ENCODE measurements at regions not wholly inside any gene's neighbourhood (a gene's known extent, or its start where the extent isn't known, plus 50 kb on each side); places are given as distances from the start of the nearest gene placed in this dataset.
"Not testable (repeated sequence)": the region's sequence is repeated elsewhere in the genome, so short reads cannot be mapped to it uniquely, and the experiment has no call there.

DNA sequence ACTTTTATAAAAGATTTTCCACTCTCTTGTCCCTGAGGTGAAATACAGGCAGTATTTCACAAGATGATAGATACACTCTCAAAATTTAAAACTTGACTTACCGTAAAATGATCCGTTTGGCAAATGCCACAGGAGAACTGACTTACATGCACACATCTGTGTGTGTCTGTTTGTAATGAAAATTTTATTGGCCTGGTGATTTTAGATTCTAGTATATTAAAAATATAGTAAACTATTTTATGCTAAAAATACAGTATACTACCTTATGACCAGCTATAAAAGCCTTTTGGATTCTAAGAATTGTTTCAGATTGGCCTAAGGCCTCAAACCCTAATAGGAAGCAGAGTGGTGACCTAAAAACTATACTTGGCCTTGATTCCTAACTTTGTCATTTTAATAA is 362.7 kb downstream of the IPMK start:
- TF ChIP-seq, protein P1, sequence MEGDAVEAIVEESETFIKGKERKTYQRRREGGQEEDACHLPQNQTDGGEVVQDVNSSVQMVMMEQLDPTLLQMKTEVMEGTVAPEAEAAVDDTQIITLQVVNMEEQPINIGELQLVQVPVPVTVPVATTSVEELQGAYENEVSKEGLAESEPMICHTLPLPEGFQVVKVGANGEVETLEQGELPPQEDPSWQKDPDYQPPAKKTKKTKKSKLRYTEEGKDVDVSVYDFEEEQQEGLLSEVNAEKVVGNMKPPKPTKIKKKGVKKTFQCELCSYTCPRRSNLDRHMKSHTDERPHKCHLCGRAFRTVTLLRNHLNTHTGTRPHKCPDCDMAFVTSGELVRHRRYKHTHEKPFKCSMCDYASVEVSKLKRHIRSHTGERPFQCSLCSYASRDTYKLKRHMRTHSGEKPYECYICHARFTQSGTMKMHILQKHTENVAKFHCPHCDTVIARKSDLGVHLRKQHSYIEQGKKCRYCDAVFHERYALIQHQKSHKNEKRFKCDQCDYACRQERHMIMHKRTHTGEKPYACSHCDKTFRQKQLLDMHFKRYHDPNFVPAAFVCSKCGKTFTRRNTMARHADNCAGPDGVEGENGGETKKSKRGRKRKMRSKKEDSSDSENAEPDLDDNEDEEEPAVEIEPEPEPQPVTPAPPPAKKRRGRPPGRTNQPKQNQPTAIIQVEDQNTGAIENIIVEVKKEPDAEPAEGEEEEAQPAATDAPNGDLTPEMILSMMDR (conservative IDR thresholded peaks at IDR 0.05): no peak
- TF ChIP-seq ZFX (IDR thresholded peaks at IDR 0.05): no peak
- no peak overlapping the region for H3K27ac ChIP-seq

DNA sequence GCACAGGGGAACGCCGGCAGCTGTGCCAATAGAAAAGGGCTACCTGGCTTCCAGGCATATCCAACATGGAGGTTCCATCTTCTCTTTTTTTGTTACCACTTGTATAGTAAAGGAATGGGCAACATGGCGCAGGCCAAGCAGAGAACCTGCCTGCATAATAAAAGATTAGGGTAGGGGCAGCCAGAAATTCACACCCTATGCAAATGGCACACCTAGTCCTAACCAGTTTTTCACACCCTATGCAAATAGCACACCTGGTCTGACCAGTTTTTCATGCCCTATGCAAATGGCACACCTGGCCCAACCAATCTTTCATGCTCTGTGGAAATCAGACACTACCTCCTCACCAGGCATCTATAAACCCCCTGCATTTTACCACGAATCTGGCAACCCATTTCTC is 369.5 kb downstream of the IPMK start:
- no peak overlapping the region for H3K27ac ChIP-seq
- no peak for TF ChIP-seq ZFX (IDR thresholded peaks at IDR 0.05)
- TF ChIP-seq, protein P1 (conservative IDR thresholded peaks at IDR 0.05): no peak

DNA sequence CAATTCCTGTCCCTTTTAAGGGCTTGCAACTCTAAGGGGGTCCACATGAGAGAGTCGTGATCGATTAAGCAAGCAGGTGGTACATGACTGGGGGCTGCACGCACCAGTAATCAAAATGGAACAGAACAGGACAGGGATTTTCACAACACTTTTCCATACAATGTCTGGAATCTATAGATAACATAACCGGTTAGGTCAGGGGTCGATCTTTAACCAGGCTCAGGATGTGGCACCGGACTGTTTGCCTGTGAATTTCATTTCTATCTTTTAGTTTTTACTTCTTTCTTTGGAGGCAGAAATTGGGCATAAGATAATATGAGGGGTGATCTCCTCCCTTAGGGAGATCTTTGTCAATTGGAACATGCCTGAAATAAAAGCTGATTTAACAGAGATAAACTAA is 370.1 kb downstream of the IPMK start:
- no peak overlapping the region for H3K27ac ChIP-seq
- TF ChIP-seq, protein P1 (conservative IDR thresholded peaks at IDR 0.05): no peak
- TF ChIP-seq ZFX (IDR thresholded peaks at IDR 0.05): no peak

DNA sequence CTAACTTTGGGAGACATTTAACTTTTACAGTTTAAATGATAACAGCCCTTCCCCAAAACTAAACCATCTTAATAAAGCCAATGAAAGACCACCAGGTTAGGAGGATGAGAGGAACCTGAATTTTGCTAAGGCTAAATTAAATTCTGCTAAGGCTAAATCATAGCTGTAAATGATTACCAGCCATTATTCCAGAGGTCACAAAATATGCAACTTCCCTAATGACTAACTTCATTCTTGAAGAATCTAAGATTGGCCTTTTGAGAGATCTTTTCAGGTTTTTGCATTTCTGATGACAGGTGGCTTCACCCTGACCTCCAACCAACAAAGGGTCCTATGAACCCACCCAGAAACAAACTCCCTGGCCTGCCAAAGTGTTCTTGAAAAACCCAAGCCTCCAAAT is 373.3 kb downstream of the IPMK start:
- H3K27ac ChIP-seq: no peak overlapping the region
- TF ChIP-seq ZFX (IDR thresholded peaks at IDR 0.05): no peak
- TF ChIP-seq, protein P1 (conservative IDR thresholded peaks at IDR 0.05): no peak

DNA sequence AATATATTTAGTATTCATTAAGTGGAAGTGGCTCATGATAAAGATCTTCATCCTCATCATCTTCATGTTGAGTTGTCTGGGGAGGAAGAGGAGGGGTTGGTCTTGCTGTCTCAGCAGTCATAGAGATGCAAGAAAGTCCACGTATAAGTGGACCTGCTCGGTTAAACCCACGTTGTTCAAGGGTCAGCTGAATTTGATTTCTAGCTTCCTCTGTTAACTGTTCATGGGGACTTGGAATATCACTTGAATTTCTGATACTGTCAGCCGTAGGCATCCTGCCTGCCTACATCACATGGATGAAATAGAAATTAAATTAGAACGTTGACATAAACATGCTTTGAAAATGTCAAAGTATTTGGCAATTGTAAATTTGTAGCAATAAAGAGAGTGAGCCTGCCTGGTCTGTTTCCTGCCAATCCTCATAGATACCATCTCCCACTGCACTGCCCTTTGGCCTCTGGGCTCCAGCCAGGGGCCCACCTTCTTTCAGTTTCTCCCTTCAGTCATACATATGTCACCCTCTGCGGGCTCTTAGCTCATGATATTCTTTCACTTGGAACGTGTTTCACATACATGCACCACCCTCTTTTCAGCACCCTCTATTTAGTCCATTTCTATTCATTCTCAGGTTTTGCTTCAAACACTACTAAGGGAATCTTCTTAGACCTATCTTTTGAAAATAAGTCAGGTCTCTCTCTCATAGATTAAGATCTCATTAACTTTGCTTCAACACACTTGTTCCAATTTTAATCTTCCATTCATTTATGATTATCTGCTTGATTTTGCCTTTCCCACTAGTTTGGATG is 376.3 kb downstream of the IPMK start:
- H3K27ac ChIP-seq: no peak overlapping the region
- TF ChIP-seq, protein P1 (conservative IDR thresholded peaks at IDR 0.05): no peak
- no peak for TF ChIP-seq ZFX (IDR thresholded peaks at IDR 0.05)

DNA sequence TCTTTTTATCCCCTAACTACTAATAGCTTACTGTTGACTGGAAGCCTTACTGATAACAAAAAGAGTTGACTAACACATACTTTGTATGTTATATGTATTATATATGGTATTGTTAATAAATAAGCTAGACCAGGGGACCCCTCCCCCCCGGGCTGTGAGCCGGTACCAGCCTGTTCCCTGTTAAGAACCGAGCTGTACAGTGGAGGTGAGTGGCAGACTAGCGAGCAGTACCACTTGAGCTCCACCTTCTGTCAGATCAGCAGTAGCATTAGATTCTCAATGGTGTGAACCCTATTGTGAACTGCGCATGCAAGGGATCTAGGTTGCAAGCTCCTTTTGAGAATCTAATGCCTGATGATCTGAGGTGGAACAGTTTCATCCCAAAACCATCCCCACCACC is 377.0 kb downstream of the IPMK start:
- no peak overlapping the region for H3K27ac ChIP-seq
- TF ChIP-seq, protein P1 (conservative IDR thresholded peaks at IDR 0.05): no peak; the same call in 1 of the 2 replicates
- no peak for TF ChIP-seq ZFX (IDR thresholded peaks at IDR 0.05)

DNA sequence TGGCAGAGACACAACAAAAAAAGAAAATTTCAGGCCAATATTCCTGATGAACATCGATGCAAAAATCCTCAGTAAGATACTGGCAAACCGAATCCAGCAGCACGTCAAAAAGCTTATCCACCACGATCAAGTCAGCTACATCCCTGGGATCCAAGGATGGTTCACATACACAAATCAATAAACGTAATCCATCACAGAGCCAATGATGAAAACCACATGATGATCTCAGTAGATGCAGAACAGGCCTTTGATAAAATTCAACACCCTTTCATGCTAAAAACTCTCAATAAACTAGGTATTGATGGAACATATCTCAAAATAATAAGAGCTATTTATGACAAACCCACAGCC is 382.1 kb downstream of the IPMK start:
- not testable (repeated sequence) for H3K27ac ChIP-seq
